SJCRH30 (cell line): ENCODE measurements at regions not wholly inside any gene's neighbourhood (a gene's known extent, or its start where the extent isn't known, plus 50 kb on each side); places are given as distances from the start of the nearest gene placed in this dataset.

Source experiments
- DNase-seq, 2 experiments: peaks; one replicate each; pipeline ENCODE4 v3.0.0-alpha.2; 2015 to 2020
- H3K27ac ChIP-seq: fragments of 250-450 bp; sonication (Bioruptor Pico); 2 replicates; pipeline ENCODE4 v1.5.1; 2020; ENCODE audit warnings: mild to moderate bottlenecking, moderate library complexity
- H3K27me3 ChIP-seq: fragments of 250-450 bp; sonication (Bioruptor Pico); 2 replicates; pipeline ENCODE4 v1.5.1; 2020; ENCODE audit warnings: mild to moderate bottlenecking, moderate library complexity
- H3K36me3 ChIP-seq: fragments of 250-450 bp; sonication (Bioruptor Pico); 2 replicates; pipeline ENCODE4 v1.5.1; 2020; ENCODE audit warnings: mild to moderate bottlenecking, moderate library complexity
- H3K4me1 ChIP-seq: fragments of 250-450 bp; sonication (Bioruptor Pico); 2 replicates; pipeline ENCODE4 v1.5.1; 2020; ENCODE audit warnings: mild to moderate bottlenecking, moderate library complexity
- H3K4me3 ChIP-seq: fragments of 250-450 bp; sonication (Bioruptor Pico); 2 replicates; pipeline ENCODE4 v1.5.1; 2020; ENCODE audit warnings: mild to moderate bottlenecking, moderate library complexity
- H3K9me3 ChIP-seq: fragments of 250-450 bp; sonication (Bioruptor Pico); replicated peaks from 2 replicates; pipeline ENCODE4 v1.5.1; 2020; ENCODE audit warnings: mild to moderate bottlenecking, moderate library complexity

DNA sequence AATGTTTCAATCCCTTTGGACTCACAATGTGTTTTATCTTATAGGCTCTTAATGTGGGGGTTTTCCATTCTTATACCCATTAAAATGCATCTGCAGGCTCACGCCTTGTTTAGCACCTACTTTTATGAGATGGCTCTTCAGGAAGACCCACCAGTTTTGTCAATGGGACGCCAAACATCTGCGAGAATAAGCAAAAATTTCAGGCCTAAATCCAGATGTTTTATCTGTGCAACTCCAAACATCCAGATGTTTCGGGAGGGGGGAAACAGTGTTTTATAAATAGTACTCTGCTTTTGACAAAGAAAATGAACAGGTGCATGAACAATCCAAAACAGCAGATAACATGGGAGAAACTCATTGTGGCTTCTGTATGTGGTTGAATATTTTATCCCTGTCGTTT lies 342.8 kb downstream of the DHX15 start:
- H3K27me3 ChIP-seq = no peaks in the 10 kb centered on the region
- H3K9me3 ChIP-seq = no peaks in the 10 kb centered on the region
- H3K4me3 ChIP-seq = no peak overlapping the region
- H3K36me3 ChIP-seq = no peaks in the 10 kb centered on the region
- H3K4me1 ChIP-seq = peaks cover 6% of the 10 kb centered on the region
- no peak for DNase-seq
- no peak overlapping the region for H3K27ac ChIP-seq

DNA sequence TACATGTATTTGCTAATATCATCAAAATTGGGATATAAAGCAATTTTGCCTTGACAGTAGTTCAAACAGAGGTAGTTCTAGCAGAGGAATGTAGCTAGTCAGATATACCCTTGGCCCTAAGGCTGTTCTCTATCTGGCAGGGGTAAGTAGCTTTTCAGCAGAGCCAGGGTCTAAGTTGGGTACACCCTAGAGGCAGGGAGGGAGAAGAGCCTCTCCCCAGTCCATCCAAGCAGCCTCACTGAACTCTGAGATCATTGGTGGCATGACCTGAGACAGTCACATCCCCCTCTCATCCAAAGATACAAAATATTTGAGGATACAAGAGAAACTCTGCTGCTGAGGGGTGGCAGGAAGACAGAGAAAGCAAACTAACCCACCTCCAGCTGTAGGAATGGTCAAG lies 343.7 kb downstream of the DHX15 start:
- Histone ChIP-seq H3K4me3 (no peak overlapping the region), H3K4me1 (peaks cover 6% of the 10 kb centered on the region), H3K27ac (no peak overlapping the region), H3K36me3 (no peaks in the 10 kb centered on the region), H3K27me3 (no peaks in the 10 kb centered on the region), H3K9me3 (no peaks in the 10 kb centered on the region)
- no peak for DNase-seq

DNA sequence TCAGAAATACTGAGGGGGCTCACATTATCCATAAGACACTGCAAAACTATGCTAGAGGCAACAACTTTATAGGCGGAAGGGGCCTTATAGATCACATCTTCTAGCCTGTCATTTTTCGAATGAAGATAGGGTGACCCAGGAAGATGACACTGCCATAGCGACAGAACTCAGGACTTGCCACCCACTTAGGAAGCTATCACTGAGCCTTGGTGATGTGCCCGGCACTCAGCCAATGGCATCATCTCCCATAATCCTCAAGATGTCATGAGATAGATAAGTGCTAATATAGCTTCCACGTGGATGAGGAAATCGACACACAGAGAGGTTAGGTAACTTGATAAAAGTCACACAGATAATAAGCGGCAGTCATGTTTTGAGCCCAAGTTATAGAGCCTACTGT lies 346.6 kb downstream of the DHX15 start:
- no peaks in the 10 kb centered on the region for H3K36me3 ChIP-seq
- no peaks in the 10 kb centered on the region for H3K4me1 ChIP-seq
- no peak for DNase-seq
- H3K4me3 ChIP-seq = no peak overlapping the region
- H3K27me3 ChIP-seq = no peaks in the 10 kb centered on the region
- H3K27ac ChIP-seq = no peak overlapping the region
- H3K9me3 ChIP-seq = no peaks in the 10 kb centered on the region

DNA sequence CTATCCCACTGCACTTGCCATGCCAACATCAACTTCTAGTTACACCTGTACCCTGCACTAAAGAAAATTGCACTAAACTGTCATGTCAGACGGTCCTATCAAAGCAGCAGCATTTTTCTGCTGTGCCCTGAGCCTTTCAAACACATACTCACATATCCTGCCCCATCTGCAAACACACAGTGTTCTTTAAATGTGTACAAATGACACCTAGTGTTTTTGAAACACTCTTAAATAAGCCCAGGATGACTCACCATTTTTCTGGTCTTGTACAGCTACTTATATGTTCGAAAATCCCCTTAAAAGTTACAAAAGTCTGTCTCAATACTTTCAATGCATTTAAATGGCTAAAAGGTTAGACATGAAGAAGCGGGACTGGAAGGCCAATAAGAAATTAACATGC lies 346.7 kb upstream of the PPARGC1A start:
- H3K27me3 ChIP-seq = no peaks in the 10 kb centered on the region
- H3K9me3 ChIP-seq = no peaks in the 10 kb centered on the region
- H3K27ac ChIP-seq = no peak overlapping the region
- no peaks in the 10 kb centered on the region for H3K4me1 ChIP-seq
- no peaks in the 10 kb centered on the region for H3K36me3 ChIP-seq
- no peak overlapping the region for H3K4me3 ChIP-seq
- DNase-seq = no peak

DNA sequence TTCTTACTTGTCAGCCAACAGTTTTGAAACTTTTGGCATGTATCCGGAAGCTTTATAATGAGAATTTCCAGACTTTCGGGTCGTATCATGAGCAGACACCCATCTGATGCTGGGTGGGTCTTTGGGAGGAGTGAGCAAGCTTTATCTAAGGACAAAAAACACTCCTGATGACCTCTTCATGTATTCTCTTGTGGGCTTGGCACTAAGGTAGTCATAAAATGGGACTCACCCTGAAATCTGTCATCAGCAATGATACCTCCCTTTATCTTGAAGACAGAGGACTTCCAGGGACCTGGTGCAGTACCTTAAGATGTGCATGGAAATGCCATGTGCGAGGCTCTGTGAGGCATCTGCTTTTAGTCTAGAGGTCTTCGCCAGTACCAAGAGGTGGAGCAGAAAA lies 346.3 kb upstream of the PPARGC1A start:
- H3K4me1 ChIP-seq = no peaks in the 10 kb centered on the region
- no peak for DNase-seq
- H3K27ac ChIP-seq = no peak overlapping the region
- no peaks in the 10 kb centered on the region for H3K36me3 ChIP-seq
- H3K4me3 ChIP-seq = no peak overlapping the region
- no peaks in the 10 kb centered on the region for H3K9me3 ChIP-seq
- no peaks in the 10 kb centered on the region for H3K27me3 ChIP-seq

DNA sequence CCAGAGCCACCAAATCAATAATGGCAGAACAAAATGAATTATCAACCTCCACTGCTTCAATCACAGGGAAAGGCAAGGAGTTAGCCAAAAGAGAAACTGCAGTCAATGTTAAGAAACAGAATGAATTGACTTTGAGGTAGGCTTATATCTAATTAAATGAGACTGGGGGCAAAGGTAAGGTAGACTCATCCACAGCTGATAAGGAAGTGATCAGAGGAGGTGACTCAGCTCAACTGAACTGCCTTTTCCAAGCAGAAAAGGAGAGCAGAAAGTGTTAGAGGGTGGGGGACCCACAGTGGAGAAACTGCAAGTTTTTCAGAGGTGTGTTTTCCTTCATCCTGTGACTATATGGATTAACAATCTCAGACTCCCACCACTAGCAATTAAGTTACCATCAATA lies 345.8 kb upstream of the PPARGC1A start:
- Histone ChIP-seq H3K27me3 (no peaks in the 10 kb centered on the region), H3K4me3 (no peak overlapping the region), H3K36me3 (no peaks in the 10 kb centered on the region), H3K27ac (no peak overlapping the region), H3K4me1 (no peaks in the 10 kb centered on the region), H3K9me3 (no peaks in the 10 kb centered on the region)
- DNase-seq = no peak

DNA sequence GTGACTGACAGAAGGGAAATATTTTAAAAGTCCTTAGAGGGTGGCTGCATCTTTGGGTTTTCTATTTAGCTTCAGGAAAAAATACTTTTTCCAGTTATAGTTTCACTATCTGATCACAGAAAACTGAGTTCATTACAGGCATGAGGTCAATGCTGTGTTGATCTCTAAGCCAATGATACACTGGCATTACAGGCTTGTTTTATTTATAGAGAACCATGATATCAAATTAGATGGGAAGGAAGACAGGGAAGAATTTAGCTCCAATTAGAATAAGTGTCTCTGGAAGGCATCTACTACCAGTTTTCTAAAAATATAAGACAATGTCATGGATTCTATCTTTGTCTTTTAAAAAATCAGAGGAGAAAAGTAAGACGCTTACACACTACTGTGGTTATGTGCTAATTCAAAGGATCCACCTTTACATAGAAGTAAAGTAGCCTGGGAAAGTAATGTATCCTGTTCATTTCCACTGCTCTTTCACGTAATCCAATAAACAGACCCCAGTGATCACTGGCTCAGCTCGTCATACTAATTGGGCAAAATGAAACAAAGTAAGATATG lies 344.5 kb upstream of the PPARGC1A start:
- no peaks in the 10 kb centered on the region for H3K9me3 ChIP-seq
- no peak for DNase-seq
- no peaks in the 10 kb centered on the region for H3K27me3 ChIP-seq
- H3K4me1 ChIP-seq = no peaks in the 10 kb centered on the region
- no peaks in the 10 kb centered on the region for H3K36me3 ChIP-seq
- H3K4me3 ChIP-seq = no peak overlapping the region
- no peak overlapping the region for H3K27ac ChIP-seq

DNA sequence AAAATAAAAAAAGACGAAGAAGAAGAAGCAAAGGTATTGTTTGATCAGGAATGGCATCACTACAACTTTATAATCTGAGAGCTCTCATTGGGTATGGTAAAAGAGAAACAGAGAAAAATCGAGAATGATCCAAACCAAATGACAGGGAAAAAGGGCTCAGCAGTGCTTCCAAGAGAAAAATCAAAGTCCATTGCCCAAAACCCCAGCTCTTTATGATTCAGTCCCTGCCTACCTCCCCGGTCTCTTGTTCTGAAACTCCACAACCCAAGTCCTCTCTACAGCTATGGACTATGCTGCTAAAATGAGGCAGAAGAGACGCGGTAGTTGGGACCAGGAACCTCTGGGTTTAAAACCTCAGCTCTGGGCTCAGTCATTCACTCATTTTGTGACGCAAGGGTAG lies 341.1 kb upstream of the PPARGC1A start:
- Histone ChIP-seq H3K9me3 (no peaks in the 10 kb centered on the region), H3K4me1 (no peaks in the 10 kb centered on the region), H3K27ac (no peak overlapping the region), H3K4me3 (no peak overlapping the region), H3K27me3 (no peaks in the 10 kb centered on the region), H3K36me3 (no peaks in the 10 kb centered on the region)
- DNase-seq = no peak

DNA sequence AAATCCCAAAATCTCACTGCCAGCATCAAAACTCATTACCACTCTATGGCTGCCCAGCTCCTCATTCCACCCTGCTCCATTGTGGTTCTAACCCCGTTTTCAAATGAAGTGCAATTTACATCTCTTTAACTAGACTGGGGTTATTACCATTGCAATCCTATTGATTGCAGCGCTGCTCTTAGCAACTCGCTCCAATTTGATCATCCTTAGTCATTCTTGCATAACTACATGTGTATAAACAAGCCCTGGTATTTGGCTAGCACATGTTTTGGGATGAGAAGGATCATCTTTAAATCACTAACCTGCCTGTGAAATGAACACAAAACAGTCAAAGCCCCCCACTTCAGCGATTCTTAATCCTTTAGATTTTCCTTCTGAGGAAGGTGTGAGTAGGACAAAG lies 340.1 kb upstream of the PPARGC1A start:
- Histone ChIP-seq H3K4me3 (no peak overlapping the region), H3K27me3 (no peaks in the 10 kb centered on the region), H3K4me1 (no peaks in the 10 kb centered on the region), H3K27ac (no peak overlapping the region), H3K36me3 (no peaks in the 10 kb centered on the region), H3K9me3 (no peaks in the 10 kb centered on the region)
- DNase-seq = no peak

DNA sequence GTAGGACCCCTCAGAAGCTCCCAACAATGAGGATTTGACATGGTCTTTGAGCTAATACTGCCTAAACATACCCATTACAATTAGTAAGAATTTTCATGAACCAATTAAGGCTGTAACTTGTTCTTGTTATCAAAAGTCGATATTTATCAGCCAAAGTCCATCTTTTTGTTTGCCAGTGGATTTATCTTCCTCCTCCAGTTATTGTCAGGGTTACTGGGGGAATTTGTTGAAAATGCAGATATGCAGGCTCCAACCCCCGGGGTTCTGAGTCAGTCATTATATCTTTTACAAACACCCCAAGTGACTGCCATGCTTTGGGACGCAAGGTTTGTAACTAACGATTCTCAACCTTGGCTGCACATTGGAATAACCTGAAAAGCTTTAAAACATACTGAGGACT lies 338.8 kb upstream of the PPARGC1A start:
- Histone ChIP-seq H3K4me3 (no peak overlapping the region), H3K36me3 (no peaks in the 10 kb centered on the region), H3K4me1 (no peaks in the 10 kb centered on the region), H3K9me3 (no peaks in the 10 kb centered on the region), H3K27me3 (no peaks in the 10 kb centered on the region), H3K27ac (no peak overlapping the region)
- no peak for DNase-seq

DNA sequence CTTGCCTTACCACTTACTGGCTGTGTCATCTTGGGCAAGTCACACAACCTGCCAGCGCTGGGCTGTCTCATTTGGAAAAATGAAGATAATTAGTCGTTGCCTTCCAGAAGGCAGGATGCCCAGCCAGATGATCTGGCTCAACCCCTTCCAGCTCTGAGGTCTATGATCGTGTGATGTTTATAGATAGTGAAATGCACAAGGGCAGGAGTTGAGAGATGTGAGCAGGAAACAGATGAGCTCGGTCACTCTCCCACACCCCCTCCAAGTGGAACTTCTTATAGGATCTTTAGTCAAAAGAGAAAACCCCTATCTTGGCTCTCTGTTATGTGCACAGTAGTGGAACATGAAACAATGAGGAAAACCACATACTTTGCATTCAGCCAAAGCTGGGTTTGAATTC lies 336.8 kb upstream of the PPARGC1A start:
- DNase-seq = no peak

DNA sequence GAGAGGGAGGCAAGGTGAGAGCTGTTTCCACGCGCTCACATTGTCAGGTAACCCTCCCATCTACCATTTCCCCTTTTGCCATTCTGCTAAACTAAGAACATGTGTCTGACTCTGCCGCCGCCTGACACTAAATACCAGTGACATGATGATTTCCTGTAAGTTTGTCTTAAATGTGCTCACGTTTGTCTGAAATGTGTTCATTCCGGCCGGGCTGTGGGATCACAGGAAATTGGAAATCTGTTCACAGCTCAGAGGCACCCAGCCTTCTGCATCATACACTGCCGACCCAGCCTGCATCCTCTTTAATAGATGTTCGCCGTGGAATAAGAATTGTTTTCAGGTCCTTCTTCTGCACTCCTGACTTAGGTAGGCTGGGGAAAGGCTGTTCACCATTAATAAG lies 336.2 kb upstream of the PPARGC1A start:
- Histone ChIP-seq H3K9me3 (no peaks in the 10 kb centered on the region), H3K4me3 (no peak overlapping the region), H3K36me3 (no peaks in the 10 kb centered on the region), H3K27me3 (no peaks in the 10 kb centered on the region), H3K27ac (no peak overlapping the region), H3K4me1 (no peaks in the 10 kb centered on the region)
- DNase-seq = no peak

More for the DNA sequence above, 336.8 kb upstream of the PPARGC1A start:
- H3K36me3 ChIP-seq = no peaks in the 10 kb centered on the region
- H3K4me3 ChIP-seq = no peak overlapping the region
- no peak overlapping the region for H3K27ac ChIP-seq
- no peaks in the 10 kb centered on the region for H3K9me3 ChIP-seq
- H3K27me3 ChIP-seq = no peaks in the 10 kb centered on the region
- H3K4me1 ChIP-seq = no peaks in the 10 kb centered on the region

DNA sequence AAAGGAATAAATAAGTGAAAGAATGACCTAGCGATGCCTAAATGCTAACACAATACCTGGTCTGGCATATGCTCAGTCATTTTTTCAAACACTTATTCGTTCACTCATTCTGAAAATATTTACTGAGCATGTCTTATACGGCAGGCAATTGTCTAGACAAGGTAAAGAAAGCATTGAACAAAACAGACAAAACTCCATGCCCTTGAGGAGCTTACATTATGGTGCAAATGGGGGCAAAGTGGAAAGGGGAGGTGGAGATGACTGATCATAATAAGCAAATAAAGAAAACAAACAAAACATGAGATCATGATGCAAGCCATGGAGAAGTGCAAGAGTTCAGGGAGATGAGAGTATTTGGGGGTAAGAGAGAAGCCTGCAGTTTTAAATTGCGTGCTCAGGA lies 334.6 kb upstream of the PPARGC1A start:
- H3K27me3 ChIP-seq = no peaks in the 10 kb centered on the region
- no peak overlapping the region for H3K27ac ChIP-seq
- no peaks in the 10 kb centered on the region for H3K9me3 ChIP-seq
- no peaks in the 10 kb centered on the region for H3K36me3 ChIP-seq
- no peak for DNase-seq
- no peaks in the 10 kb centered on the region for H3K4me1 ChIP-seq
- no peak overlapping the region for H3K4me3 ChIP-seq

DNA sequence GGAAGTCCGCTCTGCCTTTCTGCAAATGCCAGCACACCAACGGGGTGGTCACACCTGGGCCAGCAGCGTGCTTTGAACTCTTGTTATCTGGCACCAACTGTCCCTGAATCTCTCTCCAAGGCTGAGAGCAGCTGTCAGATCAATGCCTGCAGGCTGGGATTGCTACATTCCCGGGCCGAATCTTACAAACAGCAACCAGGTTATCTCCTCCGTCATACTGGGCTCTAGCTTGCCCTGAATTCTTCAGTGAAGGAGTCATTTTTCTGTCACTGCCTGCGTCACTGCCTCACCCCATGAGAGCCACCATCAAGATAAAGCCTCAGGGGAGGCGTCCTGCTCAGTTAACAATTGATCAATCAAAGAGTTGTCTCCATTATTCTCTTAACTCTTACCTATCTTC lies 329.4 kb upstream of the PPARGC1A start:
- H3K27me3 ChIP-seq = no peaks in the 10 kb centered on the region

DNA sequence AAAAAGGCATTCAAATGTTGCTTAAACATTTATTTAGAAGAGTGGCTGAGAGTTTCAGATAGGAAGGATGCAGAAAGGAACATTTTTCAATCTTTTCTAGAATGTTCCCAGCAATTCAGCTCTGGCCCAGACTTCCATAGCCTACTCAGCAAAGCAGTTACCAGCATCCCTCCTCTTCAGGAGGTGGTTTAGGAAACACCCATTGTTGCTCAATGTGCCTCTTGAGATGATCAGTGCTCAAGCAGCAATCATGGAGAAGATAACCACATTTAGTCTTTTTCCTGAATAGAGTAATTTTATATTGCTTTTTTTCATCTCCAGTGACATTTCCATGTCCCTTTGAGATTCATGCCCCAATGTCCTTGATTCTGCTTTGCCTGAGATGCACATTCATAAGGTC lies 328.7 kb upstream of the PPARGC1A start:
- Histone ChIP-seq H3K36me3 (no peaks in the 10 kb centered on the region), H3K4me3 (no peak overlapping the region), H3K27me3 (no peaks in the 10 kb centered on the region), H3K4me1 (no peaks in the 10 kb centered on the region), H3K9me3 (no peaks in the 10 kb centered on the region), H3K27ac (no peak overlapping the region)
- no peak for DNase-seq

More for the DNA sequence above, 329.4 kb upstream of the PPARGC1A start:
- no peaks in the 10 kb centered on the region for H3K4me1 ChIP-seq
- no peak for DNase-seq
- H3K27ac ChIP-seq = no peak overlapping the region
- H3K36me3 ChIP-seq = no peaks in the 10 kb centered on the region
- no peaks in the 10 kb centered on the region for H3K9me3 ChIP-seq
- no peak overlapping the region for H3K4me3 ChIP-seq

DNA sequence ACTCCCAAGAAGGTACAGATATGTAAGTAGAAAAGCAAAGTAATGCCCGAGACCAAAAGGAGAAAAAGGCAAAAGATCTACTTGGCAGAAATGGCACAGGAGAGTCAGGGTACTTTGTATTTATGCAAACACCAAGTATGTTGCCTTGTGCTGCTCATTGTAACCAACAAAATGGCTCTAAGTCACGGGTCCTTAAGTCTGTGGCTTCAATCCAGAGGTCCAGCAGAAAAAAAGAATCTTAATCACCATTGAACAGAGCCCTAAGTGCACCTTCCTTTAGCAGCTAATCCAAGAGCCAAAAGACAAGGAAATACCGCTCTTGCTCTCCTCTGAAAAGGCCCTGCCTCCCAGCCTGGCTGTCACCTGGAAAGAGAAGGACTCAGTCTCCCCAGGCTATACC lies 324.9 kb upstream of the PPARGC1A start:
- Histone ChIP-seq H3K27ac (no peak overlapping the region), H3K4me3 (no peak overlapping the region), H3K27me3 (no peaks in the 10 kb centered on the region), H3K4me1 (no peaks in the 10 kb centered on the region), H3K36me3 (no peaks in the 10 kb centered on the region), H3K9me3 (no peaks in the 10 kb centered on the region)
- DNase-seq = no peak

DNA sequence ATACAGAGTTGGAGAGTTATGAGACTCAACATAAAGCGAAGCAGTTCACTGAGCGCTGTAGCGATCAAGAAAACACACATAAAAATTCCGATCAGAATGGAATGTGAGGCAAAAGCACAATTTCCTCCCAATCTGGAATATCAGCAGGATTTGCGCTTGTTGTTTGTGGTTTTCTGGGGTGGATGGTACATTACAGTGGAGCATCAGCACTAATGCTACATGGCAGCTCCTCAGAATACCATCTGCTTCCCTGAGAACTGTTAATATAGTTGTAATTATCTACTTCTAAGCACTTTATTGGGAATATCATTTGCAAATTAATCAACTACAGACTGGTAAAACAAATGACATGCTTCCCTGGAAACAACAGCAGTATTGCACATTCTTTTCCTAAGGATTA lies 324.1 kb upstream of the PPARGC1A start:
- no peak for DNase-seq
- no peaks in the 10 kb centered on the region for H3K36me3 ChIP-seq
- no peak overlapping the region for H3K4me3 ChIP-seq
- H3K27ac ChIP-seq = no peak overlapping the region
- H3K27me3 ChIP-seq = no peaks in the 10 kb centered on the region
- H3K4me1 ChIP-seq = no peaks in the 10 kb centered on the region
- H3K9me3 ChIP-seq = no peaks in the 10 kb centered on the region
